GM12873 (cell line): ENCODE measurements at regions not wholly inside any gene's neighbourhood (a gene's known extent, or its start where the extent isn't known, plus 50 kb on each side); places are given as distances from the start of the nearest gene placed in this dataset.

ENCODE experiments used
- TF ChIP-seq, protein P1 (sequence below): IDR thresholded peaks from 2 replicates; pipeline ENCODE4 v1.5.1; 2012; ENCODE audit warnings: low read depth, mild to moderate bottlenecking, moderate library complexity, low read length, control low read depth; ENCODE audit not compliant: insufficient read depth; ENCODE audit errors: missing control alignments

- TF ChIP-seq, protein P1, sequence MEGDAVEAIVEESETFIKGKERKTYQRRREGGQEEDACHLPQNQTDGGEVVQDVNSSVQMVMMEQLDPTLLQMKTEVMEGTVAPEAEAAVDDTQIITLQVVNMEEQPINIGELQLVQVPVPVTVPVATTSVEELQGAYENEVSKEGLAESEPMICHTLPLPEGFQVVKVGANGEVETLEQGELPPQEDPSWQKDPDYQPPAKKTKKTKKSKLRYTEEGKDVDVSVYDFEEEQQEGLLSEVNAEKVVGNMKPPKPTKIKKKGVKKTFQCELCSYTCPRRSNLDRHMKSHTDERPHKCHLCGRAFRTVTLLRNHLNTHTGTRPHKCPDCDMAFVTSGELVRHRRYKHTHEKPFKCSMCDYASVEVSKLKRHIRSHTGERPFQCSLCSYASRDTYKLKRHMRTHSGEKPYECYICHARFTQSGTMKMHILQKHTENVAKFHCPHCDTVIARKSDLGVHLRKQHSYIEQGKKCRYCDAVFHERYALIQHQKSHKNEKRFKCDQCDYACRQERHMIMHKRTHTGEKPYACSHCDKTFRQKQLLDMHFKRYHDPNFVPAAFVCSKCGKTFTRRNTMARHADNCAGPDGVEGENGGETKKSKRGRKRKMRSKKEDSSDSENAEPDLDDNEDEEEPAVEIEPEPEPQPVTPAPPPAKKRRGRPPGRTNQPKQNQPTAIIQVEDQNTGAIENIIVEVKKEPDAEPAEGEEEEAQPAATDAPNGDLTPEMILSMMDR: no peak
Observed at GRCh38 chr20:58008866-58009265, 219.6 kb downstream of the ANKRD60 start.

- TF ChIP-seq, protein P1: no peak
Observed at GRCh38 chr20:58008413-58008812, 220.0 kb downstream of the ANKRD60 start.

- TF ChIP-seq, protein P1: no peak
Observed at GRCh38 chr20:58007947-58008346, 220.5 kb downstream of the ANKRD60 start.

GRCh38 chr20:58006346-58007316, 221.8 kb downstream of the ANKRD60 start:
- TF ChIP-seq, protein P1: no peak

- TF ChIP-seq, protein P1: no peak
Observed at GRCh38 chr20:58005581-58006345, 222.7 kb downstream of the ANKRD60 start.

DNA sequence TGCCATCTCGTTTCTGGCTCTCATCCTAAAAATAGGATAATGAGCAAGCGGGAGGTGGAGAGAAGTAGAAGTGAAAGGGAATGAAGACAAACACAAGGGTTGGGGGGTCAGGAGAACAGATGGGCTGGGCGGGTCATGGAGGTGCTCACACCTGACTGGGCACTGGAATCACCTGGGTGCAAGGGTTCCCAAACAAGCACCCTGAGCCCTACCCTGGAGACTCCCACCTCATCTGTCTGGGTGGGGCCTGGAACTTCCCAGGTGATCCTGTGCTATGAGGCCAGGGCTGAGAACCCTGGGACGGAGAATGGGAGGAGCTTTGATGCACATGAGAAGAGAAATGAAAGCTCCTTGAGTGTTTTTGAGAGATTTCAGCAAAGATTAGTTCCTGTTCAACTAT, 223.6 kb downstream of the ANKRD60 start:
- TF ChIP-seq, protein P1: no peak

GRCh38 chr20:58004146-58004545, 224.3 kb downstream of the ANKRD60 start:
- TF ChIP-seq, protein P1: no peak
